ENCODE measurements at regions not wholly inside any gene's neighbourhood (a gene's known extent, or its start where the extent isn't known, plus 50 kb on each side); places are given as distances from the start of the nearest gene placed in this dataset.

DNA sequence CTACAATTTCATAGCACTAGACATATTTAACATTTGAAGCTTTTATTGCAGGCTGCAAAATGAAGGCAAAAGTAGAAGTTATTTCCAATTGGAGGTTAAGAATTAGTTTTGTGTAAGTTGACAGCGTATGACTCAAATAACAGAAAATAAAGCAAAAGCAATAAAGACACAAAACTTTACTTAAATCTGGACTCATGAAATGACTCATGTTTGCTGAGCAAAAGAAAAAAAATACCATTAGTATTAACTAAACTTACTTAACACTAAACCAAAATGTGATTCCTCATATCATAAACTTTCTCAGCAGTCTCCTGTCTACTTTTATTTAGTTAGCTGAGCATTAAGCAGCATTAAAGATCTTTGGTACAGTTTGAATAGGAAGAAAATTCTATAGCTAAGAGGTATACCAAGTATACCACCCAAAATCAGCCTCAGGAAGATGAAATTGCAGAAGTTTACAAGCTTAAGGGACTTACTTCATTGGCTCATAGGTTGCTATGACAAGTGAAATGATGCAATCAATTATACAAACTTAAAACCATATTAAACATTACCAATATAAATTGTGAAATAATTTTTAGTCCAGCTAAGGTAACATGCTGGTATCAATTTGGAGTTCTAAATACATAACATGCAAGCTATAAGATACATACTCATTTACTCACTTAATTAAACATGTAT is 1131.4 kb downstream of the XPNPEP1 start:
- no peaks in the 10 kb centered on the region for H3K36me3 ChIP-seq (ENCODE audit: control insufficient read depth in 4 of 4, insufficient read depth in 3 of 4, low read depth in 1 of 4, low read length in 3 of 4)
- no peaks in the 10 kb centered on the region for H3K27me3 ChIP-seq (ENCODE audit: control insufficient read depth in 4 of 4, insufficient read depth in 4 of 4, low read length in 3 of 4)
- no peak overlapping the region for H3K4me3 ChIP-seq (ENCODE audit: low read depth in 1 of 3, low read length in 3 of 3)
- H3K4me1 ChIP-seq (ENCODE audit: control insufficient read depth in 4 of 4, insufficient read depth in 4 of 4, low read length in 3 of 4): no peaks in the 10 kb centered on the region
- no peak for TF ChIP-seq HNF4G (IDR thresholded peaks at IDR 0.05)
- TF ChIP-seq RXRA (IDR thresholded peaks at IDR 0.05): no peak
- TF ChIP-seq JUND (IDR thresholded peaks at IDR 0.05): no peak
- TF ChIP-seq, protein P1, sequence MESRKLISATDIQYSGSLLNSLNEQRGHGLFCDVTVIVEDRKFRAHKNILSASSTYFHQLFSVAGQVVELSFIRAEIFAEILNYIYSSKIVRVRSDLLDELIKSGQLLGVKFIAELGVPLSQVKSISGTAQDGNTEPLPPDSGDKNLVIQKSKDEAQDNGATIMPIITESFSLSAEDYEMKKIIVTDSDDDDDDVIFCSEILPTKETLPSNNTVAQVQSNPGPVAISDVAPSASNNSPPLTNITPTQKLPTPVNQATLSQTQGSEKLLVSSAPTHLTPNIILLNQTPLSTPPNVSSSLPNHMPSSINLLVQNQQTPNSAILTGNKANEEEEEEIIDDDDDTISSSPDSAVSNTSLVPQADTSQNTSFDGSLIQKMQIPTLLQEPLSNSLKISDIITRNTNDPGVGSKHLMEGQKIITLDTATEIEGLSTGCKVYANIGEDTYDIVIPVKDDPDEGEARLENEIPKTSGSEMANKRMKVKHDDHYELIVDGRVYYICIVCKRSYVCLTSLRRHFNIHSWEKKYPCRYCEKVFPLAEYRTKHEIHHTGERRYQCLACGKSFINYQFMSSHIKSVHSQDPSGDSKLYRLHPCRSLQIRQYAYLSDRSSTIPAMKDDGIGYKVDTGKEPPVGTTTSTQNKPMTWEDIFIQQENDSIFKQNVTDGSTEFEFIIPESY (IDR thresholded peaks at IDR 0.05): no peak
- no peak for TF ChIP-seq GABPA (IDR thresholded peaks at IDR 0.05 in 1 of 2, conservative IDR thresholded peaks at IDR 0.05 in 1 of 2)
- TF ChIP-seq, protein P2, sequence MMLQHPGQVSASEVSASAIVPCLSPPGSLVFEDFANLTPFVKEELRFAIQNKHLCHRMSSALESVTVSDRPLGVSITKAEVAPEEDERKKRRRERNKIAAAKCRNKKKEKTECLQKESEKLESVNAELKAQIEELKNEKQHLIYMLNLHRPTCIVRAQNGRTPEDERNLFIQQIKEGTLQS (IDR thresholded peaks at IDR 0.05): no peak
- no peak for TF ChIP-seq FOXA1 (IDR thresholded peaks at IDR 0.05)
- no peak for TF ChIP-seq FOXA2 (IDR thresholded peaks at IDR 0.05)
- TF ChIP-seq SP1 (IDR thresholded peaks at IDR 0.05): no peak
- no peak for TF ChIP-seq EGR1 (IDR thresholded peaks at IDR 0.05; ENCODE audit: low read depth in 2 of 2)
- no peak for TF ChIP-seq HNF4A (conservative IDR thresholded peaks at IDR 0.05)
- no peak for TF ChIP-seq NR2F2 (IDR thresholded peaks at IDR 0.05)
- TF ChIP-seq, protein P3, sequence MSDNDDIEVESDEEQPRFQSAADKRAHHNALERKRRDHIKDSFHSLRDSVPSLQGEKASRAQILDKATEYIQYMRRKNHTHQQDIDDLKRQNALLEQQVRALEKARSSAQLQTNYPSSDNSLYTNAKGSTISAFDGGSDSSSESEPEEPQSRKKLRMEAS (IDR thresholded peaks at IDR 0.05): no peak
- TF ChIP-seq, protein P4, sequence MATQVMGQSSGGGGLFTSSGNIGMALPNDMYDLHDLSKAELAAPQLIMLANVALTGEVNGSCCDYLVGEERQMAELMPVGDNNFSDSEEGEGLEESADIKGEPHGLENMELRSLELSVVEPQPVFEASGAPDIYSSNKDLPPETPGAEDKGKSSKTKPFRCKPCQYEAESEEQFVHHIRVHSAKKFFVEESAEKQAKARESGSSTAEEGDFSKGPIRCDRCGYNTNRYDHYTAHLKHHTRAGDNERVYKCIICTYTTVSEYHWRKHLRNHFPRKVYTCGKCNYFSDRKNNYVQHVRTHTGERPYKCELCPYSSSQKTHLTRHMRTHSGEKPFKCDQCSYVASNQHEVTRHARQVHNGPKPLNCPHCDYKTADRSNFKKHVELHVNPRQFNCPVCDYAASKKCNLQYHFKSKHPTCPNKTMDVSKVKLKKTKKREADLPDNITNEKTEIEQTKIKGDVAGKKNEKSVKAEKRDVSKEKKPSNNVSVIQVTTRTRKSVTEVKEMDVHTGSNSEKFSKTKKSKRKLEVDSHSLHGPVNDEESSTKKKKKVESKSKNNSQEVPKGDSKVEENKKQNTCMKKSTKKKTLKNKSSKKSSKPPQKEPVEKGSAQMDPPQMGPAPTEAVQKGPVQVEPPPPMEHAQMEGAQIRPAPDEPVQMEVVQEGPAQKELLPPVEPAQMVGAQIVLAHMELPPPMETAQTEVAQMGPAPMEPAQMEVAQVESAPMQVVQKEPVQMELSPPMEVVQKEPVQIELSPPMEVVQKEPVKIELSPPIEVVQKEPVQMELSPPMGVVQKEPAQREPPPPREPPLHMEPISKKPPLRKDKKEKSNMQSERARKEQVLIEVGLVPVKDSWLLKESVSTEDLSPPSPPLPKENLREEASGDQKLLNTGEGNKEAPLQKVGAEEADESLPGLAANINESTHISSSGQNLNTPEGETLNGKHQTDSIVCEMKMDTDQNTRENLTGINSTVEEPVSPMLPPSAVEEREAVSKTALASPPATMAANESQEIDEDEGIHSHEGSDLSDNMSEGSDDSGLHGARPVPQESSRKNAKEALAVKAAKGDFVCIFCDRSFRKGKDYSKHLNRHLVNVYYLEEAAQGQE (IDR thresholded peaks at IDR 0.05): no peak
- TF ChIP-seq RAD21 (IDR thresholded peaks at IDR 0.05): no peak
- no peak for TF ChIP-seq TAF1 (conservative IDR thresholded peaks at IDR 0.05)
- TF ChIP-seq CTCF (IDR thresholded peaks at IDR 0.05; ENCODE audit: low read depth, low read length, missing input control): no peak
- WGBS: 86% methylated on average over 1 of the region's 1 CpG
- no peak overlapping the region for H3K27ac ChIP-seq (ENCODE audit: low read depth in 1 of 2, low read length in 2 of 2)
- no peak overlapping the region for H3K9ac ChIP-seq (ENCODE audit: low read depth in 1 of 2, low read length in 2 of 2)
- H3K9me3 ChIP-seq (ENCODE audit: control insufficient read depth in 4 of 4, low read length in 3 of 4): no peaks in the 10 kb centered on the region
- DNase-seq (ENCODE audit: low spot score): no peak

Data from liver (tissue), 8 donors.